ENCODE measurements at regions not wholly inside any gene's neighbourhood (a gene's known extent, or its start where the extent isn't known, plus 50 kb on each side); places are given as distances from the start of the nearest gene placed in this dataset.

DNA sequence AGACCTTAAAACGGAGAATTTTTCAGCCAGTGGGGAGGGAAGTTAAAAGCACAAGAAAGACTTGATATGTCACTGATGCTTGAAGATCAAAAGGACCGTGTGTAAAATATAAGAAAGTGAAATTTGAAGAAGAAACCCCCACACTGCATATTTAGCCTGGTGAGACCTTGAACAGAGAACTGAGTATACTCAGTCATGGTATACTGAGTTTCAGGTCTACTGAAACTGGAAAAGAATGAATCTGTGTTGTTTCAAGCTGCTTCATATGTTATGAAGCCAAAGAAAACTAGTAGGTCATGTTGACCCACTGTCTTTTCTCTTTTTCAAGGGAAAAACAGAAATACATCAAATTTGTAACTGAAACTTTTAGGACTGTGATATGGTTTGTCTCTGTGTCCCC is 443.8 kb upstream of the GJE1 start:
- FAIRE-seq, result no peak
- no peak for DNase-seq (ENCODE audit: insufficient read length, low spot score)

DNA sequence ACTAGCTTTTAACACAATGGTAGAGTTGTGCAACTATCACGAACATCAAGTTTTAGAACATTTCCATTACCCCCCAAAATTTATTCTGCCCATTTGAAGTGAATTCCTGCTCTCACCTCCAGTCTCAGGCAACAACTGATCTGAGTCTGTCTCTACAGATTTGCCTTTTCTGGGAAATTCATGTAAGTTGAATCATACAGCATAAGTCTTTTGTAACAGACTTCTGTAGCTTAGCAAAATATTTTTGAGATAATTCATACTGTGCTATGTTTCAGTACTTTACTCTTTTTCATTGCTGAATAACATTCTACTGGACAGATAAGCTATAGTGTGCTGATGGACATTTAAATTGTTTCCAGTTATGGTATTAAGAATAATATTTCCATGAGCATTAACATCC is 447.3 kb upstream of the GJE1 start:
- no peak for DNase-seq (ENCODE audit: insufficient read length, low spot score)
- FAIRE-seq, result no peak

DNA sequence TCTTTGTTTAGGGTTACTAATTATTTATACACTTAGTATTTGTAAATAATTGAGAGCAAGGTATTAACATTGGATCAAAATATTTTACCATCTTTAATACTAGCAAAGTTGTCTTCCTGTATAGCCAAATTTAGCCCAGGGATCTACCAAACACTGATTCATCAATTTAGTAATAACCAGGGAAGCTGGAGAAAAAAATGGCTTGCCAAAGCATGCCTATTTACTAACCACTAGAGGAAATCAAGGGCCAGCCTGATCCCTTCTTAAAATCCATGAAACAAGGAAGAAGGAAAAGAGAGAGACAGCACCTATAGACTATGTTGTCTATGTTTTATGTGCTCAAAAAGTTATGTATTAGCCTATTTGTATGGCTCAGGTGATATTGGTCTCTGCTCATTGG is 450.3 kb upstream of the GJE1 start:
- FAIRE-seq (no peak), DNase-seq (ENCODE audit: insufficient read length, low spot score) (no peak)

DNA sequence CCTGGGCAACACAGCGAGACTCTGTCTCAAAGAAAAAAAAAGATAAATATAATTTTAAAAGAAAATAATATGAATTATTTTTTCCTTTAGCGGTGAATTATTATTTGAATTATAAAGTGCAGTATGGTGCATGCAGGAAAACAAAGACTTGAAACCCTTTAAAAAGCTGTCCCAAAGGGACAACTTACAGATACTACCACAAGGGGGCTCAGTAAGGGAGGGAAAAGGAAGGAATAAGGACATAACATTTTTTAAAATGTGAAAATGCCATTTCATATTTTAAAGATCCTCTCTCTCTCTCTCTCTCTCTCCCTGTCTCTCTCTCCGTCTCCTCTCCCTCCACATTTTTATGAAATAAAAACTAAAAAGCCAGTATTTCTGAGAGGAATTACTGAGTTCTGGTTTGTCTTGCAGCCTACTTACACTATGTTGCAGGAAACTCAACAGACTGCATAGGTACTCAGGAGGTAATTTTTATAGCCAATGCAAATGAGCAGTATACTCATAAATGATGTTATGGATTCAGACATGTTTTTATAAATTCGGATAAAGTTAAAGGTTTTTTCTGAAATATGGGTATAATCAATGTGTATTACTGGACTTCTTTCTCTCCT is 455.0 kb upstream of the GJE1 start:
- DNase-seq (ENCODE audit: insufficient read length, low spot score) (no peak), FAIRE-seq (no peak)

DNA sequence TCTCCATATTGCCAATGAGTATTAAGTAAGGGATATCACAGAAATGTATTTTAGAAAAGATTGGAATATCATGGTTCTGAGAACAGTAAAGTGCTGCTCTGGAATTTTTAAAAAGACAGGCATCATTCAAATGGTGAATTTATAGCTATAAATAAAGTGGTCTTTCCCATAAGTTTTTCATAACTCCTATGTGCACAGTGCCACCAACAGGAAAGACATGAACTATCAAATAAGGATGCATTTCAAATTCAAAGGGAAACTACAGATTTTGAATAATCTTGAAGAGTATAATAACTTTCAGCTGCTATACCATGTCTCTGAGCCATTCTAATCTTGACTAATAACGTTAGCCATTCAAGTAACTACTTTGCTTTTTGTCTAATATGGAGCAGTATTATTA is 456.8 kb upstream of the GJE1 start:
- no peak for DNase-seq (ENCODE audit: insufficient read length, low spot score)
- no peak for FAIRE-seq

DNA sequence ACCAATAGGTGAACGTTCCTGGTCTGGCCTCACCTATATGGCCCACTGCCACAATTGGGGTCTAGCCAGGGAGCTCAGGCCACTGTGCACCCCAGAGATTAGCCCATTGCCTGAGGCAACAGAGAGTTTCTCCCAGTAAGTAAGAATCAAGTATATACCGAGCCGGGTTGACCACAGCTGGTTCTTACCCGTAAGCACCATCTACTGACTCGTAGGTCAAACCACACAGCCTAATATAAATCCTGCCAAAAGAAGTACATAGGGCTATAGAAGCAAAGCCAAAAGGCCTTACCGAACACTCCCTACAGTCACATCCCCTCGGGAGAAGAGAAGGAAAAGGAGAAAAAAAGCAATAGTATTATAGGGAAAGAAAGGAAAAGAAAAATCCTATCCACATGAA is 463.6 kb upstream of the GJE1 start:
- FAIRE-seq (no peak), DNase-seq (ENCODE audit: insufficient read length, low spot score) (no peak)

DNA sequence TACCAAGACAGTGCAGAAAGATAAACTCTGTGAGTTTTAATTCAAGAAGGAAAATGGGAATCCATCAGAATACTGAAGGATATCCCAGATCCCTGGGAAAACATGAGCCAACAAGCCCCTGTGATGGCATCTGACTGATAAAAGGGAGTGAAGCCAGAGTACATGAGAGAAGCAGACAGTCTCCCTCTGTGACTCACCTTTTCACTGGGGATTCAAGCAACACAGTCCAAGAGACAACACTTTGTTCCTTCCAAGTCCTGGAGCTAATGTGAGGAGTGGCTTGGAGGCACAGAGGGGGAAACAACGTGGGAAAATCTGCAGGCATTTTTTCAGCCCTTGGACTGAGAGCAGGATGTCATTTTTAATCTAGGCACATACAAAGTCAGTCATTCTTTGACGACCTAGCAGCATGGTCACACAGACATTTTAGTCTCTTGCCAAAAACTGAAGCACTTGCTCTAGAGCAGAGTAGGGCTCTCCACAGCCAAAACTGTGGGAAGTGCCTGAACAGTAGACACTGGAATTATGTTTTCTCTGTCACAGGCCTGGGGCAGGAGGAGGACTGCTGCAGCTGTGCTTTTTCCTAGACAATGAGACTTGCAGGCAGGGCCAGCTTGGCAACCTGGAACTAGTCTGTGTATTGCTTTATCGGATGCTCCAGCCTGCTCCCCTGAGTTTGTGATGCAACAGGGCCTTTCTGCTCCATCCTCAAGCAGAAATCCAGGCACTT is 465.0 kb upstream of the GJE1 start:
- FAIRE-seq, result no peak
- no peak for DNase-seq (ENCODE audit: insufficient read length, low spot score)

DNA sequence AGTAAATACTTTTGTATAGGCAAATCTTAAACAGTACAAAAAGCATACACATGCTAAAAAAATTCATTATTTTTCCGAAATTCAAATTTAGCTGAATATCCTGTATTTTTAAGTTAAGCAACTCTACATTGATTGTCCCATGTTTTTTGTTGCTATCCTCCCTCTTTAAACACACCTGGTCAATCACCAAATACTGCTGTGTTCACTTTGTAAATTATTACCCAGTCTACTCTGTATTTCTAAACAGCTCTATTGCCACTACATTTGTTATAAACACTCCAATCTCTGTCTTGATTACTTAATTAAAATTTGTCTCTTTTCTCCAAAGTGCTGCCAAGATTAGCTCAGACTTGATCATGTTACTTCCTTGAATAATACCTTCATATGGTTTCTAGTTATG is 466.5 kb upstream of the GJE1 start:
- DNase-seq (ENCODE audit: insufficient read length, low spot score), result no peak
- FAIRE-seq, result no peak

DNA sequence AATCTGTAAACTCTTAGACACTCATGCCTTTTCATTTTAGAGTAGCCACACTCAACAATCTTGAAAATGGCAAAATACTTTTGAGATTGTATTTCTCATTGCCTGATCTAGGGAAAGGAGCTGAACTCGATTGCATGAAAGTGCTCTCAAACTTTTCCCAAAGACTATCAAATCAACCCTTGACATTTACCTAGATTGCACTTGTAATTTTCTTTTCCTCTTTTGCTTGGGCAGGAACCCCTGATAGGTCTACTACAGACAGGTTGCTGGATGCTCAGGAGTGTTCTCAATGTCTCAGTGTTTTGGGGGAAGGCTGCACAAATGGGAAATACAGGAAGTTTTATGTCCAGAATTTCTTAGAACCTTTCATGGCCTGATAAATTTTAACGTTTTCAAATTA is 468.0 kb upstream of the GJE1 start:
- FAIRE-seq (no peak), DNase-seq (ENCODE audit: insufficient read length, low spot score) (no peak)

DNA sequence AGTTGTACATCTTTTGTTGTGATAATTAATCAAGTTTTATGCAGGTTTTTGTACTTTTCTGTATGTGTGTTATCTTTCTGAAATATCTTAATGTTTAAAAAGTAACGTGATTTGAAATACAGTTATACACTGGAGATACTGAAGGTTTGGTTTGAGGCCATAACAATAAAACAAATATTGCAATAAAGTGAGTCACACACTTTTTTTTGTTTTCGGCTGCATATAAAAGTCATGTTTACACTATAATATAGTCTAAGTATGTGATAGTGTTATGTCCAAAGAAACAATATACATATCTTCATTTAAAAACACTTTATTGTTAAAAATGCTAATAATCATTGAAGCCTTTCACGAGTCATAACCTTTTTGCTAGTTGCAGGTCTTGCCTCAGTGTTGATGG is 473.1 kb upstream of the GJE1 start:
- DNase-seq (ENCODE audit: insufficient read length, low spot score) (no peak), FAIRE-seq (no peak)

DNA sequence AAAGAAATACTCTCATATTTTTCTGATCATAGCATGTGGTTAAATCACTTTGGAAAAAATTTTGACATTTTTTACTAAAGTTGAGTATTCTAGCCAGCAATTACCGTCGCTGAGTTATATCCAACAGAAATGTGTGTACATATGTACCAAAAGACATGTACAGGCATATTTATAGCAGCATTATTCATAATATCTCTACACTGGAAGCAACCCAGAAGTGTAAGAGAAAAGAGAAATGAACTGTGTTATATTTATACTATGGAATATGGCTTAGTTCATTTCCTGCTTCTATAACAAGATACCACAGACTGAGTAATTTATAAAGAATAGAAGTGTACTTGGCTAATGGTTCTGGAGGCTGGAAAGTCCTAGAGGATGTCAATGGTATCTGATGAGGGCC is 474.0 kb upstream of the GJE1 start:
- DNase-seq (ENCODE audit: insufficient read length, low spot score), result no peak
- no peak for FAIRE-seq

DNA sequence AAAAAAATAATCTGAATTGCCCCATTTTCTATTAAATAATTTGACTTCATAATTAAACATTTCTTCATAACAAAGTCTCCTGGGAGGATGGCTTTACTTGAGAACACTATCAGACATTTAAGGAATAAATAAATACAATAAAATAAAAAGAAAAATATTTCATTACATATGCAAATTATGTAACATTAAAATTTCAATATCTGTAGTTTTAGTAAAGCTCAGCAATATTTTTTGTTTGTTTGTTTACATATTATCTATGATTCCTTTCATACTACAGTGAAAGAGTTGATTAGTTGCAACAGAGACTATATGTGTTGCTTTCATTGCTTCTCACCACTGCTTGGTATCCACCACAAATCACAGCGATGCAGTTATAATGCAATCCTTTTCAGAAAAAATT is 474.9 kb upstream of the GJE1 start:
- FAIRE-seq (no peak), DNase-seq (ENCODE audit: insufficient read length, low spot score) (no peak)

DNA sequence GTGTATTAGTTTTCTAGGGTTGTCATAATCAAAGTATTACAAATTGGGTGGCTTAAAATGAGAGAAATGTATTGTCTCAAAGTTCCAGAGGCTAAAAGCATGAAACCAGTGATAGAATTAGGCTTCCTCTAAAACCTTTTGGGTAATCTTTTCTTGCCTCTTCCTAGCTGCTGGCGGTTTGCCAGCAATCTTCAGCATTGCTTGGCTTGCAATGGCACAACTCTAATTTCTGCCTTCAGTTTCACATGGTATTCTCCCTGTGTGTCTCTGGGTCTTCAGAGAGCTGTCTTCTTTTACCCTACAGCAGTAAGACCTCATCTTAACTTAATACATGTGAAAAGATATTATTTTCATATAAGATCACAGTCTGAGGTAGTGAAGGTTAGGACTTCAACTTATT is 479.1 kb upstream of the GJE1 start:
- no peak for DNase-seq (ENCODE audit: insufficient read length, low spot score)

DNA sequence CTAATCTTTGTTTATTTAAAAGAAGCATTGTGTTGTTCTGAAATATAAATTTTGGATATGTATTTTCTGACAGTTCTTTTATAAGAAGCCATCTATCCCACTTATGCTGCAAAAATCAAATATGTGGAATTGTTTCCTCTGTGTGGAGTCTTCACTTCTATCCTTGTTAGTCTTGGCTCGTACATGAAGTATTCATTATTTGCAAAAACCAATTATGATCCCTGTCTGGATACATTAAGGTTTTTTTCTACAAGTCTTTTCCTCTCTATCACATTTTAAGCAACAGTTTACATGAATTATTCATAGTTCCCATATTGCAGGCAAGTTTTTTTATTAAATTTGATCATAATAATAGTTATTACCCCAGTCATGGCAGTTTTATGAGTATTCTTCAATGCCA is 490.8 kb upstream of the GJE1 start:
- no peak for DNase-seq (ENCODE audit: insufficient read length, low spot score)
- FAIRE-seq, result no peak

More for the DNA sequence above, 479.1 kb upstream of the GJE1 start:
- no peak for FAIRE-seq

DNA sequence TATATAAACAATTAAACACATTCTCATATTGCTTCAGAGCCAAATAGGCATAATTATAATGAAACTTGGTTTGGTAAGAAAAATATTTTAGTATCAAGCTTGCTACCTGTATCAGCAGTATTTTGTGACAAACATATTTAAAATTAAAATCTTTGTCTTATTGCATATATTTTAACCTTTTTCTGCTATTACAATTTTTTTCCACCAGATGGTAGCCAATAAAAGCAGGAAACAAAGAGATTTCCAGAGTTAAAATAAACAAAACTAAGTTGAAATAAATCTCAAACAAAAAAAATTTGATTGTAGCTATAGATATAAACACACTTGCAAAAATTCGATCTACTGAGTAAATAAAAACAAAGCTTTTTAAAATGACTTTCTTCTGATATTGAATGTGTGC is 491.3 kb upstream of the GJE1 start:
- FAIRE-seq, result no peak
- DNase-seq (ENCODE audit: insufficient read length, low spot score), result no peak

DNA sequence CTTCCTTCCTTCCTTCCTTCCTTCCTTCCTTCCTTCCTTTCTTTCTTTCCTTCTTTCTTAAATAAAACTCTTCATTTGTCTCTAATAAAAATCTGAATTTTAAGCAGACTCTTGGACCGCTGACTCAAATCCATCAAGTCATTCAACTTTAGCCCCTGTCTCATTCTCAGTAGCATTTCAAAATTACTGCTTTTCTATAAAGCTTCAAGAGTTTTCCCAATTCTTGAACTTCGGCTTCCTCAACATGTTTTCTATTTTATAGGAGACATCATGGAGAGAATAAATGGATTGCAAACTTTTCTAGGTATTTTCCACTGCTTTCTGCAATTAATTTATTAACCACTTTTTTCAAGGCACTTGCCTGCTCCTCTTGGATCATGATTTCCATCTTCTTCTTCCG is 497.1 kb upstream of the GJE1 start:
- FAIRE-seq, result no peak
- no peak for DNase-seq (ENCODE audit: insufficient read length, low spot score)

DNA sequence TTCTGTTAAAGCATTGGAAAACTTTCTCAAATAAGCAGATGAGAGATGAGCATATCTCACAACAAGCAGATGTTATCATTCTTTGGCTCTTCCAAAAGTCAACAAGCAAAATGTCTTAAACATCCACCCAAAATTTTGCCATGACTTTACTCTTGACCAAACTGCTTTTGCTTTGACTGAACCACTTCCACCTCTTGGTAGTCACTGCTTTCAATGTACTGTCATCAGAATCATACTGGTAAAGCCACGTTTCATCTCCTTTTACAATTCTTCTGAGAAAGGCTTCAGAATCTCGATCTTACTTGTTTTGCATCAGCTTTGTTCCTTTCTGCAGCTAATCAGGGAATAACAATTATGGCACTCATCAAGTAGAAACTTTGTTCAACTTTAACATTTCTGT is 498.5 kb upstream of the GJE1 start:
- FAIRE-seq (no peak), DNase-seq (ENCODE audit: insufficient read length, low spot score) (no peak)

DNA sequence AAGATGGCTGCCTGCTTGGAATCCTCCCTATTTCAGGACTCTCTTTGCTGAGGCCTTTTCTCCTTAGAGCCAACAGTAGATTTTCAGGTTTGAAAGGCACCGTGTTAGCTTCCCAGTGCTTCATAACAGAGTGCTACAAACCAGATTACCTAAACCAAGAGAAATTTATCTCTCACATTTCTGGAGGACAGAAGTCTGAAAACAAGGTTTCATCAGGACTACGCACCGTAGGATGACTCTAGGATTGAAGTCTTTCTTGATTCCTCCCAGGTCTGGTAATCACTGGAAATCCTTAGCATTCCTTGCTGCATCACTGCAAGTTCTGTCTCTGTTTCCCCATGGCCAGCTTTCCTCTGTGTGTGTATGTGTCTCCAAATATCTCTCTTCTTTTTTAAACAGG is 508.4 kb upstream of the GJE1 start:
- no peak for DNase-seq (ENCODE audit: insufficient read length, low spot score)

DNA sequence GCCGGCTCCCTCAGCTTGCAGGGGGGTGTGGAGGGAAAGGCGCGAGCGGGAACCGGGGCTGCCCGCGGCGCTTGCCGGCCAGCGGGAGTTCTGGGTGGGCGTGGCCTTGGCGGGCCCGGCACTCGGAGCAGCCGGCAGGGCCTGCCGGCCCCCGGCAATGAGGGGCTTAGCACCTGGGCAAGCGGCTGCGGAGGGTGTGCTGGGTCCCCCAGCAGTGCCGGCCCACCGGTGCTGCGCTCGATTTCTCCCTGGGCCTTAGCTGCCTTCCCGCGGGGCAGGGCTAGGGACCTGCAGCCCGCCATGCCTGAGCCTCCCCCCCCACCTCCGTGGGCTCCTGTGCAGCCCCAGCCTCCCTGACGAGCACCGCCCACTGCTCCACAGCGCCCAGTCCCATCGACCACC is 514.5 kb upstream of the GJE1 start:
- FAIRE-seq (no peak), DNase-seq (ENCODE audit: insufficient read length, low spot score) (no peak)

More for the DNA sequence above, 508.4 kb upstream of the GJE1 start:
- FAIRE-seq, result no peak

DNA sequence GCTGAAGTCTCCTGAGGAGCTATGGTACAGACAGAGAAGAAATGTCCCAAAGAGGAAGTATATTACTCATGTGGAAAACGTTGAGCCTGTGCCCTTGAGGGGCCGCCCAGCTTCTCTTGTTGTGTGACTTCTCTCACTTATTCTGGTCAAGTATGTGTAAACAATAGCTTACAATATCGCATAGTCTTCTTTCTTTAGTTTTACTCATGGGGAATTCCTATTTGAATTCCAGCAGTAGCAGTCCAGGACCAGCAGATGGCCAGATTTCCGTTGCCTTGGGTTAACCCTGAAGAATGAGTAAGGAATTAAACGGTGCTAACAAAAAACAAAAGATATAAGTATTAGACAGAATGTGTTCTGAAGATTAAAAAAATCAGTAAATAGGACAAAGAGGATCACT is 522.0 kb upstream of the GJE1 start:
- DNase-seq (ENCODE audit: insufficient read length, low spot score) (no peak), FAIRE-seq (no peak)

DNA sequence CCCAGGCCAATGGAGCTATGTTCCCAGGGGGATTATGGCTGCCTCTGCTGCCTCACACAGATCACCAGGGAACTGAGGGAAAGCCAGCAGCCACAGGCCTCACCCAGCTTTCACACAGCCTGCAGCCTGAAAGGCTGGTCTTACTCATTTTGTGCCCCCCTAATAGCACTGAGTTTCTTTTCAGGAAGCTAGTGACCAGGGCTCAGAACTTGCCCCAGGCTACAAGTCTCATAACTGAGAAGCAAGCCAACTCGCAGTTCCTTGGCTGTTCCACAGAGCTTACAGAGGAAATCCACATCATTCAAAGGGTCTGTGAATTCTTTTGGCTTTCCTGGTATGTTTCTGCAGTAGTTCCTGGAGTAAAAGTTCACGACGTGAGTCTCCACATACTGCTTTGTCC is 524.8 kb upstream of the GJE1 start:
- no peak for FAIRE-seq
- no peak for DNase-seq (ENCODE audit: insufficient read length, low spot score)

DNA sequence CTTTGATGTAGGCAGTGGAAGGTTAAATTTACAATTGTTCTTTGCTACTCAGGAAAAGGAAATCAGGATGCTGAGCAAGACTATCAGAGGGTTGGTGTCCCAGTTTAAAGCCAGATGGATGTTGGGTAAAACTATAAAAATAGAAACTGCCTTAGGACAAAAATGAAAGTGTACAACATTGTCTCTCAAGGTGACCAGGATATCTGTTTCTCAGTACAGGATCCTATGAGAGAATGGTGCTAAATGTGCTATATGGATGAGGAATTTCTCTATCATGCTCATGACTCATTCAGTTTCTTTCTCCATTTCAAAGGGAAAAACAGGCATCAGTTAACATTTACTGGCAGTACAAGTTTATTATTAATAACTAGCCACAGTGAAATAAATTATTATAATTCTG is 534.2 kb upstream of the GJE1 start:
- DNase-seq (ENCODE audit: insufficient read length, low spot score) (no peak), FAIRE-seq (no peak)

DNA sequence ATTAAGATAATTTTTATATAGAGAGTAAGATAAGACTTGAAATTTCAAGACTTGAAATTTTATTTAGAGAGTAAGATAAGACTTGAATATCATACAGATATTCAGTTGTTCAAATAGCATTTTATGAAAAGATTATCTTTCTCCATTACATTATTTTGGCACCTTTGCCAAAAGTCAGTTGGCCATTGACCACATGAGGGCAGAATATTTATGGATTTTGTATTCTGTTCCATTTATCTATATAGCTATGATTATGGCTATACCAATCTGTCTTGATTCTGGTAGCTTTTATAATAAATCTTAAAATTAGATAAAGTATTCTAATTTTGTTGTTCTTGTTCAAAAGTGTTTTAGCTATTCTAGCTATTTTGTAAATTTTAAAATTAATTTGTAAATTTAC is 537.9 kb upstream of the GJE1 start:
- FAIRE-seq, result no peak
- DNase-seq (ENCODE audit: insufficient read length, low spot score), result no peak
